HG03139 (cell line): ENCODE measurements at regions not wholly inside any gene's neighbourhood (a gene's known extent, or its start where the extent isn't known, plus 50 kb on each side); places are given as distances from the start of the nearest gene placed in this dataset.
"Not testable (repeated sequence)": the region's sequence is repeated elsewhere in the genome, so short reads cannot be mapped to it uniquely, and the experiment has no call there.

Experiments used
- ATAC-seq: cut with Tn5 transposase; IDR thresholded peaks from one replicate; pipeline ENCODE4 v1.9.1; 2021; ENCODE audit not compliant: unreplicated experiment

DNA sequence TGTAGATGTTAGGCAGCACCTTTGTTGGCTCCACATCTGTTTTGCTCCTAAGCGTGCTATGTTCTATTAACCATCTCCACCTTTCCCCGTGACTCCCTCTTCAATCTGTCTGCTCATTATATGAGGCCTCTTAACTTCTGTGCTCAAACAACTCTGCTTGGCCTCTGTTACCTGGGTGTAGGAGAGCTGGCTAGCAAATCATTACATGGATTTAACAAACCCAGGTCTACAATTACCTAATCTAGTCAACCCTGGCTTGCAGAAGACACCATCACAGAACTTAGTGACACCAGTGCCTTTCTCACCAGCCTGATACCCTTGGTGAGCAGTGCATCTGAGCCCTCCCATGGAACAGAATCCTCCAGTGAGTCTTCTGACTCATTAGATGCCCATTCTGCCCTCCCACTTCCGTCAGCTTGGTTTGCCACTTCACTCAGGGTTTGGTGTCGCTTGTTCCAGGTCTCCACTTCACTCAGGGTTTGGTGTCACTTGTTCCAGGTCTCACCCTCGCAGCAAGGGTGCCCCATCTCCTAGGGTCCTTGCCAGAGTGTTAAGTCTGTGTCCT is 92.0 kb upstream of the KIF26B start:
- no peak for ATAC-seq

DNA sequence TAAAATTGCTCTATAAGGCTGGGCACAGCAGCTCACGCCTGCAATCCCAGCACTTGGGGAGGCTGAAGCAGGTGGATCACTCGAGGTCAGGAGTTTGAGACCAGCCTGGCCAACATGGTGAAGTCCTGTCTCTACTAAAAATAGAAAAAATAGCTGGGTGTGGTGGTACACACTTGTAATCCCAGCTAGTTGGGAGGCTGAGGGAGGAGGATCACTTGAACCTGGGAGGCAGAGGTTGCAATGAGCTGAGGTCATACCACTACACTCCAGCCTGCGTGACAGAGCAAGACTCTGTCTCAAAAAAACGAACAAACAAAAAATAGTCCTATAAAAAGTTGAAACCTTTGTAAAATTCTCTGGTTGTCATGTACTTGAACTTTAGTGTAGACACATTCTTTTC is 93.0 kb upstream of the KIF26B start:
- not testable (repeated sequence) for ATAC-seq

- no peak for ATAC-seq
Observed at GRCh38 chr1:245060684-245061374, 94.0 kb upstream of the KIF26B start.

DNA sequence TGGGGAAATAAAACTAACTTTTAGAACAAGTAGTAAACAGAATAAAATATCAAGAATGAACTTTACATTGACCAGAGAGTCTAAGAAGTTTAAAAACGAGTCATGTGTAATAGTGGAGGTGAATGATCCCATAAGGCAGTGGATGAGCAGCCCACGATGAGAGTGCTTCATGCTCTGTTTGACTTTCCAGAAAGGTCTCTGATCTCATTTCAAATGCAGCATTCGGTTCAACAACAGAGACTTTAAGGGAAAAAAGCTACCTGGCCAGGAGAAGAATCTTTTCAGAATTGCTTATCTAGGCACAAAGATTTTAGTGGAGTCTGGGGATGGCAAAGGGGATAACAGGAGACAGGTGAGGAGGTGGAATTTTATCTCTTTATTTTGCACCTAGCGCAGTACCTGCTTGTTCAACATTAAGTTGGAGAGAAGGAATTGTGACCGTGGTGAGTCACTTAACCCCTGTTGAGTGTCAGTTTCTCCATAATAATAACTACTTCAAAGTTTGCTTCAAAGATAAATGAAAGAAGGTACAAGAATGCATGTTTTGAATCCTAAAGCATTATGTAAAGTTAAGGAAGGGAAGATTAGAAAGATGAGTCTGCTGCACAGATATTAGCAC is 94.9 kb upstream of the KIF26B start:
- no peak for ATAC-seq

- ATAC-seq, result no peak
Observed at GRCh38 chr1:245058882-245059281, 95.9 kb upstream of the KIF26B start.

- ATAC-seq, result no peak
Observed at GRCh38 chr1:245058436-245058835, 96.3 kb upstream of the KIF26B start.

GRCh38 chr1:245056913-245057312 is 97.9 kb upstream of the KIF26B start:
- ATAC-seq, result no peak

GRCh38 chr1:245056296-245056695 is 98.5 kb upstream of the KIF26B start:
- ATAC-seq, result not testable (repeated sequence)

DNA sequence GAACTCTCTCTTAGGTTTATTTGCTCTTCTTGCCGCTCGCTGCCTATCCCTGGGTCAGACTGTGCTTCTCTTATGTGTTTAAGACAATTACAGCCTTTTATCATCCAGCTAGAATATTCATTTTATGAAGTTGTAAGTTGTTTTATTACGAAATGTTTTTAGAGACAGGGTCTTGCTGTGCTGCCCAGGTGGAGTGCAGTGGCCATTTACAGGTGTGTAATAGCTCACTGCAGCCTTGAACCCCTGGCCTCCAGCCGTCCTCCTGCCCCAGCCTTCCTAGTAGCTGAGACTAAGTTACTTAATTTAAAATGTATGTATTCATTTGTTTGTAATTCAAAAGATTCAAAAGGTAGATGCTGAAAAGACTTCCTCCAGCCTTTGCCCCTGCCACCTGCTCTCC is 99.0 kb upstream of the KIF26B start:
- no peak for ATAC-seq

DNA sequence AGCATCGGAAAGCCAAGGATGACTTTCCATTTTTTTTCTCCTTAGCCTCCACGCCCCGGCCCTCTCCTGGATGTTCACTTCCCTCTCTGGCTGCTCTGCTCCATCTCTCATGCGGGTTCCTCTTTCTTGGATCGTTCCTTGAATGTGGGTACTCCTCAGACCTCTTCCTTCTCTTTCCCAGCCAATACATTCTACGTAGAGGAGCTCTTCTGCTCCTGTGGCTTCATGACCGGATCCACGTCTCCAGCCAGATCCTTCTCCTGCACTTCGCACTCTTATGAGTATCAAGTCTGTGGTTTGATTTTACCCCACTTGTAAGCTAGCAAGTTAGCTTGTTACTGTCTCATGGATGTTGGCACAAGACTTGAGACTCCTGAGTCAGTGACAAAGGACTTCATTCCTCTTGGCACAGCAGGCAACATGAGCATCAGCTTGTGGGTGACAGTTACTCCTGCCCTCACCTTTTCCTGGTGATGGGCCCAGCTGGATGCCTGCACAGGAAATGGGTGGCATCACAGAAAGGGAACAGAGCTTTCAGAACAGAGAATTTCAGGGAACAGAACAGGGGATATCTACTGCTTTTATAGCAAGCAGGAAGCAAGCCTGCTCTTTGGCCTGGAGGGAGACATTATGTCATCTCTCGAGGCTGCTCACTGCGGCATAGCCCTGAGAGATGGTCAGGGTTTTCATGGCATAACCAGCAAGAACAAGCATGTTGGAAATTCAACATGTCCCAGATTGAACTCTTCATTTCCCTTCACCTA is 100.1 kb upstream of the KIF26B start:
- ATAC-seq, result no peak

- no peak for ATAC-seq
Observed at GRCh38 chr1:245054105-245054504, 100.7 kb upstream of the KIF26B start.

- ATAC-seq, result no peak
Observed at GRCh38 chr1:245052258-245052657, 102.5 kb upstream of the KIF26B start.

DNA sequence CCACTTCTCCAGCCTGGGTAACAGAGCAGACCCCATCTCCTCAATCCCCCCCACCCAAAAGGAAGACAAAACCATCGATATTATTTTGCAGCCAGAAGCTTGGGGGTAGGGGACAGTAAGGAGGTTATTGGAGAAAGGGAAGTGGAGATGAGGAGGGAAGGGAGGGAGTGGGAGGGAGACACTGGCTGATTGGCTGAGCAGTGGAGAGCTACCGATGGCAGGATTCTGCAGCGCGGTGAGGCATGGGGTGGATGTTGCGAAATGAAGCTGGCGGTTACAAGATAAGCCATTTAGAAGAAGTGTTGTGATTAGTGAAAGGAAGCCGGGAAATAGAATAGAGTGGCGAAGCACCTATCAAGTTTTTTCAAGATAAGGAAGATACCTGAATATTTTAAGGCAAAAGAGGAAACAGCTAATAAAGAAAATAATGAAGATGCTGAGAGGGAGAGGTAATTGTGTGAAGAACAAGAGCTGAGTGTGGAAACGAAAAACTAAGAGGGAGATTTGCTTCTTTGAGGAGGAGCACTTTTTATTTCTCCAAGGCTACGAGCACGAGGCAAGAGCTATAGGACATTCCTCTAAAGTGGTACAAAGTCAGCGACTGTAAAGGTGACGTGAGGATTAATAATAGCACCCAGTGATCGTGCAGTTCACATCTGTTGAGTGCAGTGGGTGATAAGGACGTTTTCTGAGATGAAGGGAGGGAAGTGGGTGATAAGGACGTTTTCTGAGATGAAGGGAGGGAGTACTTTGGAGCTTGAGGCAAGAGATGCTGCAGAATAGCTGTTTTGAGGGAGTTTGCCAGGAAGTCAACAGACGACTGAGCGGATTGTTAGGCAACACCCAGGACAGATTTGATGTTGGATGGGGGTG is 103.2 kb upstream of the KIF26B start:
- ATAC-seq, result no peak

- ATAC-seq, result no peak
Observed at GRCh38 chr1:245046769-245047168, 108.0 kb upstream of the KIF26B start.

GRCh38 chr1:245046315-245046714 is 108.5 kb upstream of the KIF26B start:
- no peak for ATAC-seq

DNA sequence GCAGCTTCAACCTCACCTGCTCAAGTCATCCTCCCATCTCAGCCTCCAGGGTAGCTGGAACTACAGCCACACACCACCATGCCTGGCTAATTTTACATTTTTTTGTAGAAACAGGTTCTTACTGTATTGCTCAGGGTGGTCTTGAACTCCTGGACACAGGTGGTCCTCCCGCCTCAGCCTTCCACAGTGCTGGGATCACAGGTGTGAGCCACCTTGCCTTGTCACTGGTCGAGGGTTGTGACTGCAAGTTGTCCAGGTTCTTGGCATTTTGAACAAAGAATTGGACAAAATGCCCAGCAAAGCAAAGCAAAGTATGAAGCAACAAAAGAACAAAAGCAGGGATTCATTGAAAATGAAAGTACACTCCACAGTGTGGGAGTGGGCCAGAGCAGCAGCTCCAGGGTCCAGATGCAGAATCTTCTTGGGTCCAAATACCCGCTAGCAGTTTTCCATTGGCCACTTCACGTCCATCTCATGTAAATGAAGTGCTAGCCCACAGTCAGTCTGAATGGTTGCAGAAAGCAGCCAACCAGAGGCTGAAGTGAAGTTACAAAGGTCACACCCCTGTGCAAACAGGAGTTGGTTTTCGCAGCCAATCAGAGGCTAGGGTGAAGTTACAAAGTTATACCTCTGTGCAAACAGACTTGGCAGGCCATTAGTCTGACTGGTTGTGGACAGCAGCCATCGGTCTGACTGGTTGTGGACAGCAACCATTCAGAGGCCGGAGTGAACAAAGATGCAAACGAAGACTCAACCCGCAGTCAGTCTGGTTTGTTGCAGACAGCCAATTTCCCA is 109.5 kb upstream of the KIF26B start:
- no peak for ATAC-seq

DNA sequence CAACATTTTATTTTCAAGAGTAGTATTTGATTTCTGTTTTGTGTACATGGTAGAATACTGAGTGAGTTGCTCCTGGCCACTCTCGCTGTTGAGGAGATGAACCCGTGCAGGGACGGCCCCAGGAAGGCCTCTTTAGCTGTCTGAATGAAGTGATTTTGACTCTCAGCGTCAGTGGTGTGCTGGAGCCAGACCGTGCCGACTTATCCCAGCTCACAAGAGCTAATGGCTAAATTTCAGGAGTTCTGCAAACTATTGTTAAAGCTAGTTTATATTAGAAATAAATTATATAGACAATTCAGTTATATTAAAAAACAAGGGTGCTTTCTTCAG is 111.2 kb upstream of the KIF26B start:
- no peak for ATAC-seq

- ATAC-seq, result no peak
Observed at GRCh38 chr1:245041058-245041698, 113.6 kb upstream of the KIF26B start.

DNA sequence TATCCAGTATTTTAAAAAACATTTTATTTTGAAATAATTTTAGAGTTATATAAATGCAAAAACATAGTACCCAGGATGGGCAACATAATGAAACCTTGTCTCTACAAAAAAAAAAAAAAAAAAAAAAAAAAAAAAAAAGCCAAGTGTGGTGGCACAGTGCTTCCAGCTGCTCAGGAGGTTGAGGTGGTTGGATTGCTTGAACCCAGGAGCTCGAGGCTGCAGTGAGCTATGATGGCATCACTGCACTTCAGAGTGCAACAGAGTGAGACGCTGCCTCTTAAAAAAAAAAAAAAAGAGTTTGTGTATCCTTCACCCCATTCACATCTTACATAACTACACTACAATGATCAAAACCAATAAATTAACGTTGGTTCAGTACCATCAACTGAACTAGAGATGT is 115.6 kb upstream of the KIF26B start:
- no peak for ATAC-seq

DNA sequence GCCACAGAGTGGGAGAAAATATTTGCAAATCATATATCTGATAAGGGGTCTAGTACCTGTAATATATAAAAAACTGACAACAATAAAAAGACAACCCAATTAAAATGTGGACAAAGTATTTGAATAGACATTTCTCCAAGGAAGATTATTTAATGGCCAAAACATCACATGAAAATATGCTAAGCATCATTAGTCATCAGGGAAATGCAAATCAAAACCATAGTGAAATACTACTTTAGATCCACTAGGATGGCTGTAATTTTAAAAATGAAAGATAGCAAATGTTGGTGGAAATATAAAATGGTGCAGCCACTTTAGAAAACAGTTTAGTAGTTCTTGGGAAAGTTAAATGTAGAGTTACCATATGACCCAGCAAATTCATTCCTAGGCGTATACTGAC is 118.7 kb upstream of the KIF26B start:
- ATAC-seq, result no peak
